Stimulated activated CD4-positive, alpha-beta T cell treated with anti-CD3 and anti-CD28 coated beads, Interleukin-12 subunit alpha, Interleukin-12 subunit beta, amount 100 ng/mL, for 48 hours (primary cell): ENCODE measurements at regions not wholly inside any gene's neighbourhood (a gene's known extent, or its start where the extent isn't known, plus 50 kb on each side); places are given as distances from the start of the nearest gene placed in this dataset.

Experiments
- DNase-seq, 3 donors: peaks; one replicate each; pipeline ENCODE4 v3.0.0-alpha.2; 2020; ENCODE audit warnings: low read depth in 2 of 3, low spot score in 1 of 3

DNA sequence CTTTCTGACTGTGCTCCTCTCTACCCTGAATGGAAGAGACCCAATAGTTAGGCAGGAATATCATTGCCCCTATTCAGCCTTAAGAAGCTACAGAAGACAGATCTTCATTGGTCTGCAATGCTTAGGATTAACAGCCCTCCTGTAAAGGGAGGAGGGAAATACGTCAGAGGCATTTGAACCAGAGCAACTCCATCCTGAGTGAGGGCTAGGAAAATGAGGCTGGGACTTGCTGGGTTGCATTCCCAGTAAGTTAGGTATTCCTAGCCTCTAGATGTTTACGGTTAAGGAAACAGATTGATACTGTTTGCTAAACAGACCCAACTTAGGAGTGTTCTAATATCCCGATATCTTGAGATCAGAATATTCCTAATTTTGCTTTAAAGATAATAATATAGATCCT lies 63.5 kb downstream of the PCDH18 start:
- DNase-seq = no peak

DNA sequence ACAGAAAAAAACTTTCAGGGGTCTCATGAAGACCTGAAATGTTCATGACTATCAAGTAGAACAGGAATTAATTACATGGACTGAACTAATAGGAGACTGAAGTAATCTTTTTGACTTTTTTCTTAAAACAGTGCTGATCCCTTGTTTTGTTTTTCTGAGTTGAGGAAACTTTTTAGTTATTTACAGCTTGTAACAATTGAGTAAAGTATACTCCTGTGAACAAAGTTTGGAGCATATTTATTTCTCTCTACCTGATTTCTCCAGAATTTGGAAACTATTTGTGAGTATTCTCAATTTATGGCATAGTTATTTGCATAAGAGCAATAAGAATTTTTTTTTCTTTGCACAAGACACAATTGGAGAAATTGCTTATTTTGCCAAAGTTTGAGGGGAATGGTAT lies 64.8 kb downstream of the PCDH18 start:
- DNase-seq = no peak

DNA sequence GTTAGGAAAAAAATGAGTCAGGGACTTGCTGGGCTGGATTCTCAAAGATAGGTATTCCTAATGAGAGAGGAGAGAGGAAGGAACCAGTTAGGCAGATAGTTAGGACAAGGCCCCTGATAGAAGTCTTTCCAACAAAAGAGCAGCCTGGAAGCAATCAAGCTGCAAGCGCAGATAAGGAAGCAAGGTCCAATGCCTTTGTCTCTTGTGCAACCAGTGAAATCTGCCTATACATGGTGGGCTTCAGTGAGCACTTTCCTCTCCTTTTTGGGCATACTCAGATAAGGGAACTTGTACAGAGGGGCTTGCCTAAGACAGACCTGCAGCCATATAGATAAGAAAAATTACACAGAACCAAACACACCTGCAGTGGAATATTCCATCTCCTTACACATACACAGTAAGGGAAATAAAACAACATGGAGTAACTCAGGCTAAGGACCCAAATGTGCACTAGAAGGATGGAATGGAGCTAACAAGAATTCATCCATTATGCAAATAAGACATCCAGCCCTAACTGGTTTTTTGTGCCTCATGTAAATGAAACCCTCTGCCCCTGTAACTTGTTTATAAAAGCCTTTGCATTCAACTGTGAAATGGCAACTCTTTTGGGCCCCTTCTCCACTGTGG lies 68.8 kb downstream of the PCDH18 start:
- no peak for DNase-seq

DNA sequence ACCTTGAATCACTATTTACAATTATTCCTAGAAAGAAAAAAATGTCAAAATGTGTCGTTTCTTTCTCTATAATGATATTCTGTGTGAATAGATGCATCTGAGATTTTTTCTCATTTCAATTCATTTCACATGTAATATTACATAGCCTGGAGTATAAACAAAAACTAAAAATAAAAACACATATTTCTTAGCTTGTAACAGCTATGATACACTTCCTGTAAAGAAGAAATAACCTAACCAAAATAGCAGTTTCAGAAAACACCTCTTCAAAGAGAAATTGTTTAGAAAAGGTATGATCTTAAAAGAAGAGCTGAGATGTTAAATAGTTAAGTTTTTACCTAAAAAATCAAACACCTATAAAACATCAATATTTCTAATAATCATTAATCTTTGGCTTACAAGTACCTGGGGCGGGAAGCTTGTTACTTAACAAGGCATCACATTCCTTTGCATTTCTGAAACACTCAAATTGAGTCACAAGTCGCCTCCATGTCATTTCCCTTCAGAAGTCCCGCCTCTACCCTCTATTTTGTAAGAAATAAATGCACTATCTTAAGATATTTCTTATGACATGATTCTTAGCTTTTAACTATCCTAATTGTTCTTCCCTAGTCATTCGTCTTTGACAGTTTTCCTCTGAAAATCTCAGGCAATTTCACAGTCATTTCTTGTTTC lies 76.5 kb downstream of the PCDH18 start:
- no peak for DNase-seq

DNA sequence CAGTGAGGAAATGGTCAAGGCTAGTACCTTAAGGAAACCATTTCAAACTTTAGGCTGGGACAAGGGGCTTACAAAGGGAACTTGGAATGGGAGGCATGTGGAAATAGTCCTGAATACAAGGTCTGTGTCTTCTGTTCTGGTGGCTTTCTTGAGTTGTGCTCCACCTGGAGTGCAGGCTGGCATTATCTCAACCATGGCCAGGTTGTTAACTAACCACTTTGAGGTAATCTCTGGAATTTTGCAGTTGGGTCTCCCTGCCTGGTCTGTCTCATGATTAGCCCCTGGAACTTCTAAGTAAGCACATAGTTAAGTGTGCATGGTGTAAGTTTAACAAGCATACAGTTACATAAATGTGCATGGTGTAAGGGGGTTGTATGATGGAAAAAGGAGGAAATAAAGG lies 77.5 kb downstream of the PCDH18 start:
- no peak for DNase-seq

DNA sequence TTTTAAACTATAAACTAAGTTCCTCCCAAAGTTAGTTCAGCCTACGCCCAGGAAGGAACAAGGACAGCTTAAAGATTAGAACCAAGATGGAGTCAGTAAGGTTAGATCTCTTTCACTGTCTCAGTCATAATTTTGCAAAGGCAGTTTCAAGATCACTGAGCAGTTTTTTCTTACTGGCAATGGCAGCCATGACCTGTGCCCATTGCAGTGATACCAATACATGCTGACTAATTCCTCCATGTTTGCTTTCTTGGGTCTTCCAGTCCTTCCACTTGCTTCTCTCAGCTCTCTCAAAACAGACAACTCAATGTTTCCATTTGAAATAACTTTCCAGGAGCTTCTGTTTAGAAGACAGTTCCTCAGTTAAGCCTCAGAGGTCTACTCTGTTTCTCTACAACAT lies 79.5 kb downstream of the PCDH18 start:
- no peak for DNase-seq

DNA sequence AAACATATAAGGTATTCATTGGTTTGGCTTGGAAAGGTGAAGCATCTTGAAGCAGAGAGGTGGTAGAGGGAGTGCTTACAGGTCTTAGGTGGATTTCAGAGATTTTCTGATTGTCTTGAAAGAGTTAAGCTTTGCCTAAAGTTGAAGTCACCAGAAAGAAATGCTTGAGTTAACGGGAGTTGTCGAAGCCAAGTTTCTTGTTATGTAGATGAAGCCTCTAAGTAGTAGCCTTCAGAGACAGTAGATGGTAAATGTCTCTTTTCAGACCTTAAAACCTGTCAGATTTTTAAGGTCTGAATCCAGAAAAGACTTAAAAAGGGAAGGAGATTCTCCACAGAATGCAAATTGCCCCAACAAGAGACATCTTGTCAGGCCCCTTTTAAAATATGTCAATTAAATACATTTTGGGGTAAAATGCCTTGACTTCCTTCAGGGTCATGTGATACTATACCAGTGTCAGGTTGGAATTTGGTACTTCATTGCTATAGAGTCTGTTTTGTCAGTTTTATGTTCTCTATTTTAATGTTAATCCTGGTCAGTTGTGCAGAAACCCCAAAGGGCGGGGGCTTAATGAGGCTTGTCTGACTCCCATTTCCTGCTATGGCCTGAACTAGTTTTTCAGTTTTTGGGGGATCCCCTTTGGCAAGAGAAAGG lies 81.0 kb downstream of the PCDH18 start:
- DNase-seq = no peak

DNA sequence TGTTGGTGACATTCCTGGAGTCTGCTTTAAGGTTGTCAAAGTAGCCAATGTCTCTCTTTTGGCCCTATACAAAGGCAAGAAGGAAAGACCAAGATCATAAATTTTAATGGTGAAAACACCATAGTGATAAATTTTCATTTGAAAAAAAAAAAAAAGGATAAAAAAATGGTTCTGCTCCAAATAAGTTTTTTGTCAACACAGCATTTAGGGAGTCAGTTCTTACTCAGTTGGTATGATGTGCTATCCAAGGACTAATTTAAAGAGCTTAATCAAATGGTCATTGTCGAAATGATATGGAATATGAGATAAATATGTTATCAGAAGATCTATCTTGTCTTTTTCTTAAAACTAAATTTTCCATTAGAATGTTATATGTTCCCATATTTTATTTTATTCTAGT lies 83.9 kb downstream of the PCDH18 start:
- DNase-seq = no peak

DNA sequence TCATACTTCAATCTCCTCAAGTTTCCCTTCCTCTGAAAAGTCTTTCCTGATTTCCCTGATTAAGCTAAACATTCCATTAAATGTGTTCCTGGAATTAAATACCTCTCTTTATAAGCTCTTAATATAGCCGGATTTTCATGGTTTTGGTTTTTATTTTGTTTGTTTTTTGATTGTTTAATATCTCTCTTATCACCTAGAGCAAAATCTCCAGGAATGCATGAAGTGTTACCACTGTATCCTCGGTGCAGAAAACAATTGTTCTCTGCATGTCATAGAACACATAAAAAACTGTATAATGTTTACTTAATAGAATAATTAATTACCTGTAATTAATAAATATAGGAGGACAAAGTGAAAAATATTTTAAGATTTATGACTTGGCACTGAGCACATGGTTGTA lies 86.2 kb downstream of the PCDH18 start:
- no peak for DNase-seq

DNA sequence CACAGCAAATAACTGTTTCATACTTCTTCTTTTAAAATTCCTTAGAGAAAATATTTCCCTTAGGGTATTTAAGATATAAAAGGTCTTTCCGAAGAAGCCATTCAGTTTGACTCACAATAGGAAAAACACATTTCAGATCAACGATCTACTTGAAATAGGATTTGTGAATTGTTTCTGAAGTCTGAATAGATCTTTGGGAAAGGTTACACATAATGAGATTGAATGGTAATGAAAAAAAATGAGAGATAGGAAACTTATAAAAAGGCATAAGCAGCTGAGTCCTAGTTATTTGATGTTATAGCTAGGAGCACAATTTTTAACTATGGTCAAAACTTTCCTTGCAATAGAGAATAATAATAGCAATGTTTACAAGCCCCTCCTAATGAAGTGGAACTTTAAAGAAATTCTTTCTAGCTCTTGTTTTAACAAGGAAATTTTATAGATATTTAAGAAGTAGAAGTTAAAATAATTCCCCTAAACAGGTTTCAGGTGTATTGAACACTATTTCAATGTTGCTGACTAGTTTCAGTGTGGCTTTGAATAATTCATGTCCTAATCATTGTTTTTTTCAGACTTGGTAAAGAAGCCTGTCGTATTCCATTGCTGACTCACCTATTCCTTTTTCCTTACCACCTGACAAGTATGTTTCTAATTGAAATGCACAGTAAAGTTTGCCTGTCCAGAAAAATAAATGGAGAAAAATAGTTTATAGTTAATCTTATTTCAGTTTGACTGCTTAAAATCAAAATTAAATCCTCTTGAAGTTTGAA lies 89.1 kb downstream of the PCDH18 start:
- no peak for DNase-seq

DNA sequence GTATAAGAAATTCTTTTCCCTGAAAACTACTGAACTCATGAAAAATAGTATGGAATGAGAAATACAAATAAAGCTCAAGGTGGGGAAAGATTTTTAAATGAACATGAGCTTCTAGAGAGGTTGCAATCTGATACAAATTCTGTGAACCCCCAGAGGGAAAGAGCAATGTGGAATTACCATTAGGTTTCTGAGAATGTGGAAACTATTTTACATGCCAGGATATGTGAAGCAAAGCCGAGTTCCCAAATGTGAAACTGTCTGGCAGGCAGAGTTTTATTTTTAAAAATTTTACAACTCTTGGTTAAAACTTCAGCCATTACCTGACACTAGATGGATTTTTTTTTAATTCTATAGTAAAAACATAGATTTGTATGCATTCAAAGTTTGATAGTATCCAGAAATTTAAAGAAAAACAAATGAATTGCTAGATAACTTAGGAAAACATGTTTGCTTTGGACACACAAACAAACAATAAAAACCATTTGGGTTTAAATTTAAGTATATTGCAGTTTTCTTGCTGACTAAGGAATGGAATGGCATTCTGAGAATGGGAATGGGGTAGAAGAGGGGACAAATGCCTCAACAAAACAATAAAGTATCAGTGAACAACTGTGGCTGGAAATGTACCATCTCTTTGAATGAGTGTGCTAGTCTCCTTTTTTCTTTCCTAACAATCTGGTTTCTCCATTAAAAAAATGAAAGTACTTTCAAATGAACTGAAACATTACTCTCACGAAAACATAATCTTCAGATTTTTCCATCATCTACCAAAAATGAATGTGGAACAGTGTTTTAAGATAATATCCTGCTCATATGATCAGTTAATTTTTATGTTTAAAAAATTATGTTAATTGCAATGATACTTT lies 99.6 kb downstream of the PCDH18 start:
- DNase-seq = no peak

DNA sequence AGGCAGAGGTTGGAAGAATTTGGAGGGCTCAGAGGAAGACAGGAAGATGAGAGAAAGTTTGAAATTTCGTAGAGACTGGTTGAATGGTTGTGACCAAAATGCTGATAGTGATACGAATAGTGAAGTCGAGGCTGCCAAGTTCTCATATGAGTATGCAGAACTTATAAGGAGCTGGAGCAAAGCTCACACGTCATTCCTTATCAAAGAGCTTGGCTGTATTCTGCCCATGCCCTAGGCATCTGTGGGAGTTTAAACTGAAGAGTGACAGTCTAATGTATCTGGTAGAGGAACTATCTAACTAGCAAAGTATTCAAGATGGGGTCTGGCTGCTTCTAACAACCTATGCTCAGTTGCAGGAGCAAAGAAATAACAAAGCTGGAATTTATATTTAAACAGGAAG lies 102.1 kb downstream of the PCDH18 start:
- no peak for DNase-seq

DNA sequence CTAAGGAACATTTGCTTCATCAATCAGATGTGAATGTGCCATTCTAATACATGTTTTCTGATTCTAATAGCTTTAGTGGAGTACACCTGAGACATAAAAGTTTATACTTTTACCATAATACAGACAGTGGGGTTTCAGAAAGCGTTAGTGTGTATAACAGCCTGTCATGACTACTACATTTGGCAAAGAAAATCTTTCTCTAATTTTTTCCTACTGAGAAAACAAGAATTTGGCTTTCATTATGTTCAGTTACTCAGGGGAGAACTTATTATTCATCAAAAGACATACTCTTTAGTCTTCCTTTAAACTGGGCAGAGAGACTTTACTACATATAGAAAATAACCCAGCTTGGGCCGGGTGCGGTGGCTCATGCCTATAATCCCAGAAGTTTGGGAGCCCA lies 104.9 kb downstream of the PCDH18 start:
- DNase-seq = no peak

DNA sequence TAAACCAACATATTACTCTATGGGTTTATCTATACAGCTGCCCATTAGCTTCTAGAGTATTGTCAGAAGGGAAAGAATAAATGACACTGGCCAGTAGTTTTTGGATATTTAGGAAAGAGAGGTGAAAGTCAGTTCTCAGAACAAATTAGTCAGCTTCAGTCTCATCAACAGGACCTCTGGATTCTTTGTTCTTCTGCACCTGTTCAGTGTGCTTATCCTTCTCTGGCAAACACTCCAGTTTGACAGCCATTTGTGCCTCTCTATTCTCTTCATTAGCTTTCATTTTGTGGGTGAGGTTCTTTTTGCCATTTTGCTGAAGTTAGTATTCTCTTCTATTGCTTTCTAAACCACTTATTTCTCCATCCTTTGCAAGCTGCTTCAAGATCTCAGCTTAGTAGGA lies 107.0 kb downstream of the PCDH18 start:
- no peak for DNase-seq

DNA sequence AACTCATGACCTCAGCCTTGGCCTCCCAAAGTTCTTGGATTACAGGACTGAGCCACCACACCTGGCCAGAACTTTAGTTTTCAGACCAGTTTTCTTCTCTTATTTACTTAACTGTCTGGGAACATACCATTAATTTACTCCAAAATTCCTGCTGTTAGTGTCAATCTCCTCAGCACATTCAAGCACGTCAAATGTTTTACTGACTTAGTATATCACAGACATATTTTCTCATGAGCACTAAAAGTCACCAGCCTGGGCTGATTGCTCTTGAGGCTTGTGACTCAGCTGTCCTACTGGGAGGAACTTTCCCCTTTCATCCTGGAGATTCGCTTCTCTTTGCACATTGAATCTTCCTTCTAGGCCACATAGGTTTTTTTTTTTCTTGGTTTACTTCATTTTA lies 109.6 kb downstream of the PCDH18 start:
- DNase-seq = no peak

DNA sequence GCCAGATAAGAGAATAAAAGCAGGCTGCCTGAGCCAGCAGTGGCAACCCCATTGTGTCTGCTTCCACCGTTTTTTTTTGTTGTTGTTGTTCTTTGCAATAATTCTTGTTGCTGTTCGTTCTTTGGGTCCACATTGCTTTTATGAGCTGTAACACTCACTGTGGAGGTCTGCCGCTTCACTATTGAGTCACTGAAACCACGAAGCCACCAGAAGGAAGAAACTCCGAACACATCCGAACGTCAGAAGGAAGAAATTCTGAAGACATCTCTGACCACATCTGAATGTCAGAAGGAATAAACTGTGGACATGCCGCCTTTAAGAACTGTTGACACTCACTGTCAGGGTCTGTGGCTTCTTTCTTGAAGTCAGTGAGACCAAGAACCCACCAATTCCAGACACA lies 110.5 kb downstream of the PCDH18 start:
- no peak for DNase-seq

DNA sequence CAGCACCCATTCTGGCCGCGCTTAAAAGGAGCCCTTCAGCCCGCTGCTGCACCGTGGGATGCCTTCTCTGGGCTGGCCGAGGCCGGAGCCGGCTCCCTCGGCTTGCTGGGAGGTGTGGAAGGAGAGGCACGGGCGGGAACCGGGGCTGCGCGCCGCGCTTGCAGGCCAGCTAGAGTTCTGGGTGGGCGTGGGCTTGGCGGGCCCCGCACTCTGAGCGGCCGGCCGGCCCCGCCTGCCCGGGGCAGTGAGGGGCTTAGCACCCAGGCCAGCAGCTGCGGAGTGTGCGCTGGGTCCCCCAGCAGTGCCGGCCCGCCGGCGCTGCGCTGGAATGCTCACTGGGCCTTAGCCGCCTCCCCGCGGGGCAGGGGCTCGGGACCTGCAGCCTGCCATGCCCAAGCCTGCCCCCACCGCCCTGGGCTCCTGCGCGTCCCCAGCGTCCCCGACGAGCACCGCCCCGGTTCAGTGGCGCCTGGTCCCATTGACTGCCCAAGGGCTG lies 111.3 kb downstream of the PCDH18 start:
- no peak for DNase-seq

DNA sequence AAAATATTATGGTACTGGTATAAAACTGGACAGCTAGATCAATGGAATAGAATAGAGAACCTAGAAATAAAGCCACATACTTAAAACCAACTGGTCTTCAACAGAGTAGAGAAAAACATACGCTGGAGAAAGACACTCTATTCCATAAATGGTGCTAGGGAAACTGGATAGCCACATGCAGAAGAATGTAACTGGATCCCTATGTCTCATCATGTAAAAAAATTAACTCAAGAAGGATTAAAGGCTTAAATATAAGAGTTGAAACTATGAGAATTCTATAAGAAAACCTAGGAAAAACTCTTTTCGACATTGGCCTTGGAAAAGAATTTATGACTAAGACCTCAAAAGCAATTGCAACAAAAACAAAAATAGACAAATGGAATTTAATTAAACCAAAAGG lies 114.6 kb downstream of the PCDH18 start:
- no peak for DNase-seq

DNA sequence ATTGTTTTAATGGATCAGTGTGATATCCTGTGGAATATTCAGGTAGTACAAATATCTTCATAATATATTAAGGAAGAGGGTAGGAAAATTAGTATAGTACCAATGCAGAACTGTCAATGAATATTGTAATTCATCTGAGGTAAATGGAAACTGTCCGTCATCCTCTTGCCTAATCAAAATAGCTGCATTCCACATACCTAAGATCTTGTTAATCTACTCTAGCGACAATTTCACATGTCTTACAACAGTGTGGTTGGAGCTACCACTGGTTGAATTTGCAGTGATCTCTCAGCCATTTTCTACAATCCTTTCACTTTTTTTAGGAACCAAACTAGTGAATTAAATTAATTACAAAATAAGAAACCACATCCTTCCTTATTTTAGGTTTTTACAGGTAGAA lies 117.5 kb downstream of the PCDH18 start:
- no peak for DNase-seq

DNA sequence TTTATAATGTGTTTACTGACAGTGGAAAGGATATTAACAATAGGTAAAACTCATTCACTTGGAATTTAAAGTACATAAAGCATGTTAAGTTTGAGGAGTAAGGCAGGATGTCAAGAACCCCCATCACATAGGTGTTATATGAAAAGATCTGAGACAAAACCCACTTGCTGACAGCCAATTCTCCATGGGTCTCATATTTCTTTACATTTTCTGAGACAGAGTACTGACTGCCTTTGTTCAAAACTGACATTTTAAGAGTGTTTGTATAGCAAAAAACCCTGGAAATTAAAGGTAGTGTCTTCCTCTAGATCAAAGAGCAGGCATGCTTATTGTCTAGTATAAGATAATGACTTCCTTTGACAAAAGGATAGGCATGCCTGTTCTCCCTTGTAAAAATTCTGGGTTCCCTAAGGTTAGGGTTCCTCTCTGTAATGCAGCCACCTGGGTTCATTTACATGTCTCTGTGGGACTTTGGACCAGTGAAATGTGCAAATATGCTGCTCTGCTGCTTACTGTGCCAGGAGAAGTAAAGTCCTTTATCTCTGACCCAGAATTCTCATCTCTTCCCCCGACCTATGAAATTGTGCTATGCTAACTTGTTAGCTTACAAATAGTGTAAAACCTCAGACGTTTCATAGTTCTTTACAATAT lies 123.6 kb downstream of the PCDH18 start:
- DNase-seq = no peak
